Left colon (tissue), 2 donors: ENCODE measurements at regions not wholly inside any gene's neighbourhood (a gene's known extent, or its start where the extent isn't known, plus 50 kb on each side); places are given as distances from the start of the nearest gene placed in this dataset.
"Not testable (repeated sequence)": the region's sequence is repeated elsewhere in the genome, so short reads cannot be mapped to it uniquely, and the experiment has no call there.

Source experiments
- ATAC-seq: fragments of 200-7000 bp; cut with Tn5 transposase; one replicate; pipeline ENCODE4 v1.9.1; 2020; ENCODE audit warnings: mild to moderate bottlenecking, moderate library complexity
- DNase-seq, 2 donors: peaks; one replicate each; pipeline ENCODE4 v3.0.0-alpha.2; 2020
- intact Hi-C, 2 donors: fragments of 100-400 bp; cut with DNase I in 1 of 2; cut with micrococcal nuclease in 1 of 2; formaldehyde crosslinking; loops; one replicate each; pipeline versions ENCODE4 v1.11.2 to v1.14.0; 2022; cut with DNase I, micrococcal nuclease
- donor health status: DM: no; HTN: no; CAD: no.
- donor health status: DM: yes; HTN: yes; CAD: no.

DNA sequence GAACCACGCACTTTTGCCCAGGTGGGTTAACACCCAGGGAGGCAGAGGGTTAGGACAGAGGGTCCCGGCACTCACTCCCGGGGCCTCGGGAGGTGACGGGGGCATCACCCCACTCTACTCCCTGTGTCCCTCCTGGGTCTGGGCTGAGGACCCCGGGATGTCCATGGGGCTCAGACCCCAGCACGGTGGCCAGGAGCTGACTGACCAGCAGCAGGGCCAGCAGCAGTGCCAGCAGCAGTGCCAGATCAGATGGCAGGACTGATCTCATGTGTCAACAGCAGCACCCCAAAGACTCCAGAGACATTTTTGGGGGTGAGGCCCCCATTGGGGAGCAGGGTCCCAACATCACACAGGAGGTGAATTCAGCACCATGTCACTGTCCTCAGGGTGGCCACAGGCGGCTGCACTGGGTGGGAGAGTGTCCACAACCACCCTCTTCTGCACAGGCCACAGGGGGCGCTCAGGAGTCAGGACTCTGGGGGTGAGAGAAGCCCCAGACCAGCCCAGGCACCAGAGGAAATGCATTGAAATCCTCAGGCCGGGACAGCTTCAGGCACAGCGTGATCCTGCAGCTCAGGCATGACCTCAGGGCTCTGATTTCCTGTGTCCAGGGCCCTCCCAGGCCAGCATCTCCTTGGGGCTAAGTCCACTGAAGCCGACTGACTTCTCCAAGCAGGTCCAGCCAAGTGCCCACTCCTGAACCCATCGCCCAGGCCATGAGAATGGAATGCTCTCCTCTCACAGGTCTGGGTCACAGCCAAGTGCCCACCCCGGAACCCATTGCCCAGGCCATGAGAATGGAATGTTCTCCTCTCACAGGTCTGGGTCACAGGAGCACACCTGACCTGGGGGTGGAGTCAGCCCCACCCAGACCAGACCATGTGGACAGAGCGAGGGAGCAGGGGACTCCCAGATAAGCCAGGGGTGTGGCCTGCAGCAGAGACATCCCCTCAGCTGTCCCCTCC lies 87.2 kb upstream of the SFSWAP start:
- ATAC-seq, intact Hi-C loops, DNase-seq: not testable (repeated sequence)

DNA sequence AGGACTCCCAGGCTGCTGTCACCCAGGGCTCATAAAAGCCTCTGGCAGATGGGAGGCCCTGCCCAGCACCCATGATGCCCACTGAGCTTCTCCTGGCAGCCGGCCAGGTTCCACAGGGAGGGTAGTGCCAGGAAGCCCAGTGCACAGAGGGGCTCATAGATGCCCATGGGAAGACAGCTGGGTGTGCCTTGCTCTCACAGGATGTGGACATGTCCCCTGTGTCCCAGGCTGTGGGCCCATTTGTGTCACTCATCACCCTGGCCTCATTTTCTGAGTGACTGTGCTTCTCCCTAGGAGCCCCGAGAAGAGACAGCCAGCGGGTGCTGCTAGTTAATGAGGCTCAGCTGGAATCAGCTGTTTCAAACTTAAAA lies 86.5 kb upstream of the SFSWAP start:
- DNase-seq, ATAC-seq: not testable (repeated sequence)

DNA sequence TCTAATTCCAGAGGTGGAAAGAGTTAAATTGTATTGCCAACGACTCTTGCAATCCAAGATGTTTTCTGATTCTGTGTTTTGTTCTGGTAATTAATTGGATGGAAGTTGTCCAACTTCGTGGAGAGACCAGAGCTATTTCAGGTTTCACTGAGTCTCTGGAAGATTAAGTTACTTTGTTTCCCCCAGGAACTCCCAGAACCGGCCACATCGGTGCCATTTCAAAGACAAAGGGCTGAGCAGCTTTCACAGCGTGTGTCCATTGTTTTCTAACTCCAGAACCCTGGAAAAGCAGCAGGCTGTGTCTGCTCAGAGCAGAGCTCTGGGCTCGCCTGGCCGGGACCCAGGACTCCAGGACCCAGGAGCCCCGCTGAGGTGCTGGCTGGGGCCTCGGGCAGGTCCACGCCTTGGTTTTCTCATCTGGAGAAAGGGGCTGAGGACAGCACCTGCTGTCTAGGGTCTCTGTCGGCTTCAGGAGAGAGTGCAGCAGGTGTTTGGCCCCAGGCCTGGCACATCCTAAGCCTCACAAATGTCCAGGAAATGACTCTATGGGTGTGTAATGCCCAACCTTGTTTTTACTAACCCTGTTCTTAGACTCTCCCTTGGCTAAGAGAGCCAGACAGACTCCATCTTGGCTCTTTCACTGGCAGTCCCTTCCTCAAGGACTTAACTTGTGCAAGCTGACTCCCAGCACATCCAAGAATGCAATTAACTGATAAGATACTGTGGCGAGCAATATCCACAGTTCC lies 86.0 kb upstream of the SFSWAP start:
- DNase-seq, ATAC-seq, intact Hi-C loops: not testable (repeated sequence)

More for the DNA sequence above, 86.5 kb upstream of the SFSWAP start:
- intact Hi-C loops, result not testable (repeated sequence)

DNA sequence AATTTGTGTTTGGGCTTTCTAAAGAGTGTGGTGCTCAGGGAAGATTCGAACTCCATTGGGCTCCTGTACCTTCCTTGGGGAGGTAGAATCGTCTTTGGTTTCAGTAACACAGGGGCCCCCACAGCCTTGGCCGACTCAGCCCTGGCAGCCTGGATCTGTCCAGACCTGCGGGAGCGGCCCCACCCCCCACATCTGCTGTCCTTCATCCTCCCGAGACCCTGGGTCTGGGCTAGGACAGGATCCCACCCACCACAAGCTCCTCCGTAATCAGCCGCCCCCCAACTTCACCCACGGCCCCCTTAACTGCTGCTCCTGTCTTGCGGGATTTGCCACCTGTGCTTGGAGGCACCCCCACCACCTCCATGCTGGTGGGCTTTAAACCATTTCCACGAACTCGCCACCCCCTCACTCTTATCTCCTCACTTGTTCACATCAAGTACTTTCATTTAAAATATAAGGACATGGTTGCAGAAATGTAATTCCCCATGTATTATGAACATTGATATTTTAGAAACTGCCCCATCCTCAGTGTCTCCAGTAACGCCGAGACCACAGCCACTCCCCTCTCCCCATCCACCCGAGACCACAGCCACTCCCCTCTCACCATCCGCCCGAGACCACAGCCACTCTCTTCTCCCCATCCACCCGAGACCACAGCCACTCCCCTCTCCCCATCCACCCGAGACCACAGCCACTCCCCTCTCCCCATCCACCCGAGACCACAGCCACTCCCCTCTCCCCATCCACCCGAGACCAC lies 84.7 kb upstream of the SFSWAP start:
- intact Hi-C loops, DNase-seq, ATAC-seq: not testable (repeated sequence)

DNA sequence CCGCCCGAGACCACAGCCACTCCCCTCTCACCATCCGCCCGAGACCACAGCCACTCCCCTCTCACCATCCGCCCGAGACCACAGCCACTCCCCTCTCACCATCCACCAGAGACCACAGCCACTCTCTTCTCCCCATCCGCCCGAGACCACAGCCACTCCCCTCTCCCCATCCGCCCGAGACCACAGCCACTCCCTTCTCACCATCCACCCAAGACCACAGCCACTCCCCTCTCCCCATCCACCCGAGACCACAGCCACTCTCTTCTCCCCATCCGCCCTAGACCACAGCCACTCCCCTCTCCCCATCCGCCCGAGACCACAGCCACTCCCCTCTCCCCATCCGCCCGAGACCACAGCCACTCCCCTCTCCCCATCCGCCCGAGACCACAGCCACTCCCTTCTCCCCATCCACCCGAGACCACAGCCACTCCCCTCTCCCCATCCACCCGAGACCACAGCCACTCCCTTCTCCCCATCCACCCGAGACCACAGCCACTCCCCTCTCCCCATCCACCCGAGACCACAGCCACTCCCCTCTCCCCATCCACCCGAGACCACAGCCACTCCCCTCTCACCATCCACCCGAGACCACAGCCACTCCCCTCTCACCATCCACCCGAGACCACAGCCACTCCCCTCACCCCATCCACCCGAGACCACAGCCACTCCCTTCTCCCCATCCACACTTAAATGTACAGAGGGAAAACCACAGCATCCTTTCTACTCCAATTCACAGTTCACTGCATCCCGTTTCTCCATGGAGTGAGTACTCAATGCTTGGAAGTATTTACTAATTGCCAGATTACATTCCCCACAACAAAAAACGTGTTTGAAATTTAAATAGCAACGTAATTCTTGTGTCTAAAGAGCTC lies 83.5 kb upstream of the SFSWAP start:
- DNase-seq, intact Hi-C loops, ATAC-seq: not testable (repeated sequence)

DNA sequence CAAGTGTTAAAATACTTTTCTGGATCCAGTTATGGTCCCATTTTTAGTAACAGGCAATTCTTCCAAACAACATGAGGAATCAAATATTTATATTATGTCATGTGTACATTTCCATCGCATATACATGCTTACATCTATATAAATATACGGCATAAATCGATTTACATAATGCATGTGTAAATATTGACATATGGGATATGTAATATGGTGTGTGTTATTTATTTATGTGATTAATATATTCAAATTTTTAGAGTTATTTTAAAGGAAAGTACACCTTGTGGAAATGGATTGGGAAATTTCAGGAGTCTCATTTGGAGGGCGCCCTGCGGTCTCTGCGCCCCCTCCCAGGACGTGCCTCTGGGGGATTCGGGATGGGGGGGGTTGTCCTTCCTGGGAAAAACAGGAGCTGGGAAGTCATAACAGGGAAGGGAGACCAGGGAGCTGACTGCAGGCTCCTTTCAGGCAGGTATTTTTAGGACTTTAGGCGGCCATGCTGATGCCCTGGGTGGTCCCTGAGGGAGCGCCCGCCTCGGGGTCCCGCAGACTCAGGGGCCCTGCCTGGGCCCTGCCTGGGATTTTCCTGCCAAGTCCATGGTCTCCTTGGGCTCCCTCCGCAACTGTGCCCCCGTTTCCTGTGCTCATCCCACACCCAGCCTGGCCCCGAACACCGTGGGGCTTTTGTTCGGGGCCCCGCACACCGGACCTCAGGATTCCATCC lies 82.7 kb upstream of the SFSWAP start:
- no peak for ATAC-seq

DNA sequence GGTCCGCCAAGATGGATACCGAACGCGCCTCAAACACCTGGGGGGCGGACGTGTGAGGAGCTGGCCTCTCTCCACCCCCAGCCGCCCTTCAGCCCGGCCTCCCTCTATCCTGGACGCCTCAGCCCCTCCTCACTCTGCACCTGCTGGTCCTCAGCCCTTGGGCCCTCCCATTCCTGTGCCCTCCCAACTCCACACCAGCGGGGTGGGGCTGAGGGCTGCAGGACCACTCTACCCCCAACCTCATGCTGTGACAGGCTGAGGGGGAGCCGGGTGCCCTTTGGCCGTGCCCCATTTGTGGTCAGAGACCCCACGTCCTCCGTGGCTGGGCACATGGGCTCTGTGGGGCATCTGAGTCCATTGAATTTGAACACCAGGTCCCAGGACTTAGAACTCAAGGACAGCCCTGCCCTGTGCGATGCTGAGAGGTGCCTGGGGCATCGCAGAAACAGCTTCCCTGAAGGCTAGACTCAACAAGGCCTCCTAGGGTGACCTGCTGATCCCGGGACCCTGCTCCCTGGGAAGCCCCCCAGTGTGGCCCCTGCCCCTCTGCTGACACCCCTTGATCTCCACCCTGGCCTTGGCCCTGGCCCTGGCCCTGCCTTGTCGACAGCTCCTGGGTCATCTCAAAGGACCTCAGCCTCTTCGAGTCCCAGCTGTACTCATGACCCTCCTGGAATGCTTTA lies 82.0 kb upstream of the SFSWAP start:
- ATAC-seq (no peak), DNase-seq (no peak)
- intact Hi-C loops, result no loop called here

More for the DNA sequence above, 82.7 kb upstream of the SFSWAP start:
- DNase-seq, result no peak
- intact Hi-C loops, result no loop called here

DNA sequence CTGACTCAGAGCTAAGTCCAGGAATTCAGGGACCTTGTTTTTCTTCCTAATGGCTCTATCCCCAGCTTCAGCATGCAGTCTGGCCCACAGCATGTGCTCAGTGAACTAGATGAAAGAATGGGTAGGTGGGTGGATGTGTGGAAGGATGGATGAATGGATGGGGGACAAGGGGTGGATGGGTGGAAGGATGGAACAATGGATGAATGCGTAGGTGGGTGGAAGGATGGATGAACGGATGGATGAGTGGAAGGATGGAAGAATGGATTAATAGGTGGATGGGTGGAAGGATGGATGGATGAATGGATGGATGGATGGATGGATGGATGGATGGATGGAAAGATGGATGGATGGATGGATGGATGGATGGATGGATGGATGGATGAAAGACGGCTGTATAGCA lies 79.7 kb upstream of the SFSWAP start:
- intact Hi-C loops, result no loop called here
- DNase-seq, result no peak
- no peak for ATAC-seq

DNA sequence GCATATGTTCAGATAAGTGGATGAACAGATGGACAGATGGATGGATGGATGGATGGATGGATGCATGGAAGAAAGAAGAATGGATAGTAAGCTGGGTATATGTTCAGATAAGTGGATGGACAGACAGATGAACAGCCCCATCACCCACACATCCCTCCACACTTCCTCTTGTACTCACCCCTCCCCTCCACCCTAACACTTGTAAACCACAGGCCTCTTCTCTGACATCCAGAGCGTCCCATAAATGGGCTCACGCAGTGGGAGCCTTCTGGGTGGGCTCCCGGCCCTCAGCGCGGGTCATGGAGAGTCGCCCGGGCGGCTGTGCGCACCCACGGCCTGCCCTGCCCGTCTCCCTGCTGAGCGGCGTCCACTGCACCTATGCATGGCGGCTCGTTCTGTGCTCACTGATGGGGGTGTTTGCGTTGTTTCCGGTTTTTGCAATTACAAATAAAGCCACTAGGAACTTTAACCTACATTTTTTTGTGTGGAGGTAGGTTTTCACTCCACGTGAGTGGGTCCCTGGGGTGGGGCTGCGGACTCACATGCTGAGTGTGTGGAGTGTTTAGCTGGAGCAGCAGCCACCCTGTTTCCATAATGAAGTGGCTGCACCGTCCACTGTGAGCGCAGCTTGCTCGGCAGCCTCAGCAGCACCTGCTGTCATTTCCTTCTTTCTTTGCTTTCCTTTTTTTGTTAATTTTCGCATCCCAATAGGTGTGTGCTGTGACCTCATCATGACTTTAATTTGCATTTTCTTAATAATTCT lies 78.8 kb upstream of the SFSWAP start:
- DNase-seq, ATAC-seq, intact Hi-C loops: not testable (repeated sequence)

DNA sequence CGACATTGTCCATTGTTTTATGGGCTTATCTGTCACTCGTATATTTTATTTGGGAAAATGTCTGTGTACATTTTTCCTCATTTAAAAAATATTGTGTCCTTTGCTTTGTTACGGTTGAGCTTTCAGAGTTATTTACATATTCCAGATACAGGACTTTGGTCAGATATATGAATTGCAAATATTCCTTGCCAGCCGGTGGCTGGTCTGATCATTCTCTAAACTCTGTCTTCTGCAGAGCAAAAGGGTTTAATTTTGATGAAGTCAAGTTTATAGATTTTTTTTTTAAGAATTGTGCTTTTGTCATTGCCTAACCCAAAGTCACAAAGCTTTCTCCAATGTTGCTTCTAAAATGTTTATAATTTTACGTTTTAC lies 78.3 kb upstream of the SFSWAP start:
- ATAC-seq, DNase-seq, intact Hi-C loops: not testable (repeated sequence)

DNA sequence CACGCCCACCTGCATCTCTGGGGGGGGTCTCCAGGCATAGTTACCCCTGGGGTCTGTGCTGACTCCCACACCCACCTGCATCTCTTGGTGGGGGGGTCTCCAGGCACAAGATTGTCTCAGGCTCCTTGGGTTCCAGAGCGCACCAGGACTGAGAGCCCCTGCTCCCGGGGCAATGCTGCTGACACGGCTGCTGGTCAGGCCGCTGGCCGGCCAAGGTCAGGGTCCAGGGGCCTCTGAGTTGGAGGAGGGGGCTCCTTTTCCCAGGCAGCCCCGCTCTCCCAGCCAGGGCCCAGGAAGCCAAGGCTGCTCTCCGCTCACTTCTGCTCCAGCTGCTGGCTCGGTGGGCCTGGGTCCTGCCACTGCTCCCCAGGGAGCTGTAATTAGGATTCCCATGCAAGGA lies 77.3 kb upstream of the SFSWAP start:
- ATAC-seq, intact Hi-C loops, DNase-seq: not testable (repeated sequence)

DNA sequence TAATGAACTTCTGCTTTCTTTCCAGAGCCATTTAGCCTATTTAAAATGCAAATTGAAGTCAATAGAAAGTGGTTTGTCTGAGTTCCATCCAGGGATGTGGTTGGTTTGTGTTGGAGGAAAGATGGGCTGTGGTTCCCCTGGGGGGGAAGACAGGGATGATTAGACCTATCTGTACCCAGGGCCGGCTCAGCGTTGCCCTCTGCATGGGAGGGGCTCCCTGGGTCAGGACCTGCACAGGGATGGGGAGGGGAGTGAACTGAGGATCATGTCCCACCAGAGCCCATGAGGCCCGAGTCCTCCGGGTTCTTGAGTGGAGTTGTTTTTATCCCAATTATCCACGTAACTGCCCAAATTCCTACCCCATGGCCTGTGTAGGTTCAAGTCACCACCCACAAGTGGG lies 76.9 kb upstream of the SFSWAP start:
- no peak for ATAC-seq
- intact Hi-C loops, result no loop called here
- DNase-seq, result no peak

DNA sequence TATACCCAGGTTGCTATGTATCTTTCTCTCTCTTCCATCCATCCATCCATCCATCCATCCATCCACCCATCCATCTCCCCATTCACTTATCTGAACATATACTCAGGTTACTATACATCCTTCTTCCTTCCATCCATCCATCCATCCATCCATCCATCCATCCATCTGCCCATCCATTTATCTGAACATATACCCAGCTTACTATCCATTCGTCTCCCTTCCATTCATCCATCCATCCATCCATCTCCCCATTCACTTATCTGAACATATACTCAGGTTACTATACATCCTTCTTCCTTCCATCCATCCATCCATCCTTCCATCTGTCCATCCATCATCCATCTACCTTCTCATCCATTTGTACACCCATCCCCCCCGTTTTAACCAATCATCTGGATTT lies 75.9 kb upstream of the SFSWAP start:
- ATAC-seq, DNase-seq, intact Hi-C loops: not testable (repeated sequence)

DNA sequence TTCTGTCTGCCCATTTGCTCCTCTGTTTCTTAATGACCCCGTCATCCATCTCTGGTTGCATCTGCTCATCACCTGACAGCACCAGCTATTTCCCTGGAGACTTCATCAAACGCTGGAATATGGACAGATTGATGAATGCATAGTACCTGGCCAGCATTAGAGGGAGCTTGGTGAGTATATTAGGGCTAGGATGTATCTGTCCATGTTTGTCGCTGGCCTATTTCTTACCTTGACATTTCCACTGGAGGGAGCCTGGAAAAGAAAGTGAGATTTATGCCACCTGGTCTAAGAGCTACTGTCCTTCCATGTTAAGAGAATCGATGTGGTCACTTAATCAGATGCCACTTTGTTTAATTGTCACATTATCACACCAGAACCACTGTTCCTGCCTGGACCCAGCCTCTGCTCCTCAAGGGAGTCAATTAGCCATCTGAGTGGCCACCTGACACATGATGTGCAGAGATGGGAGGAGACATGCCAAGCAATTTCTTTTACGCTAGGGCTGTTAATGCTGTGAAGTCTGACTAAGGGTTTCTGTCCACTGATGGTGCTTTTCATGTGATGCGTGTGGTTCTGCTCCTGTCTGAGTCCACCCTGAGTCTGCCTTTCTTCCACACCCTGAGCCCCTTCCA lies 75.3 kb upstream of the SFSWAP start:
- no peak for DNase-seq
- no peak for ATAC-seq
- intact Hi-C loops, result no loop called here

DNA sequence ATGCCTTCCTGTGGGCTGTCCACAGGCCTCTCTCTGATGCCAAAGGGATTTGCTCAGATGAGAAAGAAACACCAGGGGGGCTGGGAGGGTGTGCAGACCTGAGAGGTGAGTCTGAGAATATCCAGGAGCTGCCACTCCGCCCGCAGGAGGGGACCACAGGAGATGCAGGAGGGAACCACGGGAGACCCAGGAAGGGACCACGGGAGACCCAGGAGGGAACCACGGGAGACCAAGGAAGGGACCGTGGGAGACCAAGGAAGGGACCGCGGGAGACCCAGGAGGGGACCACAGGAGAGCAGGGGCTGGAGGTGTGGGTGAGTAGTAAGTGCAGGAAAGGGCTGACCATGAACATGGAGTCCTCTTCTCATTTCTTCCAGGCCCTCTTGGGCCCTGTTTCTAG lies 74.6 kb upstream of the SFSWAP start:
- DNase-seq (no peak), ATAC-seq (no peak)
- intact Hi-C loops, result no loop called here
